ENCODE measurements at regions not wholly inside any gene's neighbourhood (a gene's known extent, or its start where the extent isn't known, plus 50 kb on each side); places are given as distances from the start of the nearest gene placed in this dataset.

GRCh38 chr11:105537531-105537930 is 72.3 kb upstream of the GRIA4 start:
- Histone ChIP-seq H3K4me3 (ENCODE audit: insufficient read depth, low read depth, low read length) (no peak overlapping the region), H3K9ac (ENCODE audit: low read length) (no peak overlapping the region), H3K27ac (ENCODE audit: low read depth, low read length) (no peak overlapping the region), H3K79me2 (ENCODE audit: insufficient read depth, low read length) (no peaks in the 10 kb centered on the region), H3K36me3 (ENCODE audit: insufficient read depth, low read length) (no peaks in the 10 kb centered on the region), H3K4me2 (ENCODE audit: low read length) (no peak overlapping the region), H3K27me3 (ENCODE audit: insufficient read depth, low read length) (no peaks in the 10 kb centered on the region), H3K9me3 (ENCODE audit: insufficient read depth, low read depth, low read length) (no peaks in the 10 kb centered on the region), H3K4me1 (ENCODE audit: insufficient read depth, low read length) (no peaks in the 10 kb centered on the region), H4K20me1 (ENCODE audit: insufficient read depth, low read length) (no peaks in the 10 kb centered on the region), H2AFZ (ENCODE audit: low read depth, low read length) (no peak overlapping the region)
- Mint-ChIP-seq H3K4me3 (ENCODE audit: unreplicated experiment) (no peak overlapping the region), H3K4me1 (ENCODE audit: low read depth, unreplicated experiment) (no peaks in the 10 kb centered on the region), H3K36me3 (ENCODE audit: low read depth, unreplicated experiment) (no peaks in the 10 kb centered on the region), H3K27ac (ENCODE audit: unreplicated experiment) (no peak overlapping the region), H3K9me3 (ENCODE audit: unreplicated experiment) (no peaks in the 10 kb centered on the region), H3K27me3 (ENCODE audit: low read depth, unreplicated experiment) (no peaks in the 10 kb centered on the region)
- FAIRE-seq (no peak), DNase-seq (ENCODE audit: low read depth) (no peak)
- TF ChIP-seq CTCF (IDR thresholded peaks at IDR 0.05; ENCODE audit: insufficient read depth, low read depth, low read length) (no peak), EZH2 (IDR thresholded peaks at IDR 0.05; ENCODE audit: insufficient read depth, low read length) (no peak)

GRCh38 chr11:105524286-105524685 is 85.6 kb upstream of the GRIA4 start:
- FAIRE-seq = no peak
- TF ChIP-seq EZH2 (IDR thresholded peaks at IDR 0.05; ENCODE audit: insufficient read depth, low read length) = no peak
- no peak for TF ChIP-seq CTCF (IDR thresholded peaks at IDR 0.05; ENCODE audit: insufficient read depth, low read depth, low read length)

GRCh38 chr11:105520706-105521345 is 89.0 kb upstream of the GRIA4 start:
- Mint-ChIP-seq H3K9me3 (ENCODE audit: unreplicated experiment) (no peaks in the 10 kb centered on the region), H3K36me3 (ENCODE audit: low read depth, unreplicated experiment) (no peaks in the 10 kb centered on the region), H3K4me3 (ENCODE audit: unreplicated experiment) (no peak overlapping the region), H3K27me3 (ENCODE audit: low read depth, unreplicated experiment) (no peaks in the 10 kb centered on the region), H3K27ac (ENCODE audit: unreplicated experiment) (no peak overlapping the region), H3K4me1 (ENCODE audit: low read depth, unreplicated experiment) (no peaks in the 10 kb centered on the region)
- FAIRE-seq (no peak), DNase-seq (ENCODE audit: low read depth) (no peak)
- Histone ChIP-seq H3K27me3 (ENCODE audit: insufficient read depth, low read length) (no peaks in the 10 kb centered on the region), H3K27ac (ENCODE audit: low read depth, low read length) (no peak overlapping the region), H3K4me3 (ENCODE audit: insufficient read depth, low read depth, low read length) (no peak overlapping the region), H3K79me2 (ENCODE audit: insufficient read depth, low read length) (no peaks in the 10 kb centered on the region), H3K9me3 (ENCODE audit: insufficient read depth, low read depth, low read length) (no peaks in the 10 kb centered on the region), H3K4me2 (ENCODE audit: low read length) (no peak overlapping the region), H2AFZ (ENCODE audit: low read depth, low read length) (no peak overlapping the region), H3K36me3 (ENCODE audit: insufficient read depth, low read length) (no peaks in the 10 kb centered on the region), H3K4me1 (ENCODE audit: insufficient read depth, low read length) (no peaks in the 10 kb centered on the region), H4K20me1 (ENCODE audit: insufficient read depth, low read length) (no peaks in the 10 kb centered on the region), H3K9ac (ENCODE audit: low read length) (no peak overlapping the region)
- TF ChIP-seq CTCF (IDR thresholded peaks at IDR 0.05; ENCODE audit: insufficient read depth, low read depth, low read length) (no peak), EZH2 (IDR thresholded peaks at IDR 0.05; ENCODE audit: insufficient read depth, low read length) (no peak)

More at GRCh38 chr11:105524286-105524685, 85.6 kb upstream of the GRIA4 start:
- H2AFZ ChIP-seq (ENCODE audit: low read depth, low read length) = no peak overlapping the region
- H3K27me3 ChIP-seq (ENCODE audit: insufficient read depth, low read length) = no peaks in the 10 kb centered on the region
- no peaks in the 10 kb centered on the region for H4K20me1 ChIP-seq (ENCODE audit: insufficient read depth, low read length)
- Mint-ChIP-seq H3K27ac (ENCODE audit: unreplicated experiment) (no peak overlapping the region), H3K36me3 (ENCODE audit: low read depth, unreplicated experiment) (no peaks in the 10 kb centered on the region), H3K4me1 (ENCODE audit: low read depth, unreplicated experiment) (no peaks in the 10 kb centered on the region), H3K9me3 (ENCODE audit: unreplicated experiment) (no peaks in the 10 kb centered on the region), H3K4me3 (ENCODE audit: unreplicated experiment) (no peak overlapping the region), H3K27me3 (ENCODE audit: low read depth, unreplicated experiment) (no peaks in the 10 kb centered on the region)
- H3K4me2 ChIP-seq (ENCODE audit: low read length) = no peak overlapping the region
- no peak overlapping the region for H3K27ac ChIP-seq (ENCODE audit: low read depth, low read length)
- no peaks in the 10 kb centered on the region for H3K79me2 ChIP-seq (ENCODE audit: insufficient read depth, low read length)
- no peaks in the 10 kb centered on the region for H3K9me3 ChIP-seq (ENCODE audit: insufficient read depth, low read depth, low read length)
- no peak overlapping the region for H3K4me3 ChIP-seq (ENCODE audit: insufficient read depth, low read depth, low read length)
- no peaks in the 10 kb centered on the region for H3K36me3 ChIP-seq (ENCODE audit: insufficient read depth, low read length)
- no peak overlapping the region for H3K9ac ChIP-seq (ENCODE audit: low read length)
- no peak for DNase-seq (ENCODE audit: low read depth)
- no peaks in the 10 kb centered on the region for H3K4me1 ChIP-seq (ENCODE audit: insufficient read depth, low read length)
